GM12878 (cell line): ENCODE measurements at regions not wholly inside any gene's neighbourhood (a gene's known extent, or its start where the extent isn't known, plus 50 kb on each side); places are given as distances from the start of the nearest gene placed in this dataset.

ENCODE experiments used
- ATAC-seq: fragments of 200-7000 bp; cut with Tn5 transposase; 3 replicates; pipeline ENCODE4 v1.9.1; 2020; ENCODE audit warnings: mild to moderate bottlenecking, moderate library complexity
- BruUV-seq: library from RNA; stranded (reverse); fragments of 400-500 nt; replicated peaks from 2 replicates; lab custom pipeline; 2021; lab: Mats Ljungman, UMichigan
- CTCF ChIA-PET: fragments of 300-600 bp; sonication (Branson Sonifier 250); formaldehyde crosslinking; extraction: SDS; loops from one replicate; lab custom pipeline; 2021; ENCODE audit warnings: inconsistent platforms; lab: Yijun Ruan, JAX
- POLR2A ChIA-PET: fragments of 350-600 bp; formaldehyde crosslinking; extraction: SDS; loops from one replicate; lab custom pipeline; 2021; ENCODE audit warnings: inconsistent platforms; lab: Charles Lee
- RAD21 ChIA-PET: fragments of 300-600 bp; sonication (Branson Sonifier 250); formaldehyde crosslinking; loops from one replicate; lab custom pipeline; 2023; ENCODE audit warnings: antibody characterized with exemption; ENCODE audit not compliant: unreplicated experiment; lab: Charles Lee
- SMC1A ChIA-PET: fragments of 300-600 bp; sonication (Branson Sonifier 250); formaldehyde crosslinking; loops from one replicate; lab custom pipeline; 2023; ENCODE audit not compliant: unreplicated experiment, uncharacterized antibody; lab: Charles Lee
- DNase-seq: peaks from one replicate; pipeline ENCODE4 v3.0.0-alpha.2; 2011; ENCODE audit warnings: low read depth, low spot score
- FAIRE-seq: peaks from 3 replicates; lab custom pipeline; 2011; peaks lifted over from hg19 to GRCh38; lab: Jason Lieb, UNC
- H2AFZ ChIP-seq: 2 replicates; pipeline ENCODE4 v1.6.0; 2011; ENCODE audit warnings: low read depth, low read length, control low read depth; ENCODE audit not compliant: control insufficient read depth
- H3K27ac ChIP-seq: 2 replicates; pipeline ENCODE4 v1.5.1; 2011; ENCODE audit warnings: control low read depth; ENCODE audit not compliant: control insufficient read depth, insufficient read depth
- H3K27me3 ChIP-seq, 2 experiments: replicated peaks in 1 of 2; 2 replicates each; pipeline versions ENCODE4 v1.6.0 to v1.6.1; 2011; ENCODE audit warnings: low read length in 1 of 2; ENCODE audit not compliant: control insufficient read depth in 2 of 2, insufficient read depth in 2 of 2
- H3K36me3 ChIP-seq, 2 experiments: 2 replicates each; pipeline ENCODE4 v1.5.1; 2011; ENCODE audit warnings: low read length in 1 of 2; ENCODE audit not compliant: control insufficient read depth in 2 of 2, insufficient read depth in 2 of 2
- H3K4me1 ChIP-seq: 2 replicates; pipeline ENCODE4 v1.6.1; 2011; ENCODE audit warnings: mild to moderate bottlenecking, low read length, moderate library complexity, mixed read lengths; ENCODE audit not compliant: control insufficient read depth, insufficient read depth
- H3K4me2 ChIP-seq: 2 replicates; pipeline ENCODE4 v1.6.0; 2011; ENCODE audit warnings: control low read depth; ENCODE audit not compliant: control insufficient read depth, insufficient read depth
- H3K4me3 ChIP-seq: fragments of 200-600 bp; sonication (generic); 2 replicates; pipeline ENCODE4 v1.5.1; 2016
- H3K79me2 ChIP-seq: 2 replicates; pipeline ENCODE4 v1.6.0; 2011; ENCODE audit warnings: low read length; ENCODE audit not compliant: control insufficient read depth, insufficient read depth
- H3K9ac ChIP-seq: 2 replicates; pipeline ENCODE4 v1.8.0; 2011; ENCODE audit warnings: low read length, control low read depth, mixed read lengths; ENCODE audit not compliant: control insufficient read depth, insufficient read depth
- H3K9me3 ChIP-seq: replicated peaks from 3 replicates; pipeline ENCODE4 v1.5.1; 2011; ENCODE audit warnings: mild to moderate bottlenecking, low read length; ENCODE audit not compliant: control insufficient read depth, insufficient read depth
- H4K20me1 ChIP-seq: 2 replicates; pipeline ENCODE4 v1.6.0; 2011; ENCODE audit not compliant: control insufficient read depth, insufficient read depth
- ASH2L ChIP-seq: fragments of 300-600, 200-600 bp; sonication (generic); IDR thresholded peaks from 2 replicates; pipeline ENCODE4 v1.6.1; 2017; ENCODE audit warnings: low read depth, mild to moderate bottlenecking, borderline replicate concordance
- CBX5 ChIP-seq: sonication (generic); IDR thresholded peaks from 2 replicates; pipeline ENCODE4 v1.6.1; 2016; ENCODE audit warnings: low read depth, moderate library complexity, mild to moderate bottlenecking, inconsistent platforms
- CHD1 ChIP-seq: IDR thresholded peaks from 2 replicates; pipeline ENCODE4 v1.6.1; 2012; ENCODE audit warnings: low read depth, low read length, improper control_type of control experiment
- HDAC2 ChIP-seq: fragments of 200-600 bp; sonication (generic); IDR thresholded peaks from 2 replicates; pipeline ENCODE4 v1.6.1; 2017
- IKZF1 ChIP-seq: fragments of 450-650 bp; conservative IDR thresholded peaks from 2 replicates; pipeline ENCODE4 v1.6.1; 2017; ENCODE audit warnings: antibody characterized with exemption, mild to moderate bottlenecking
- PBX3 ChIP-seq: IDR thresholded peaks from 2 replicates; pipeline ENCODE4 v1.6.1; 2011; ENCODE audit warnings: mild to moderate bottlenecking, low read depth, low read length, moderate library complexity; ENCODE audit not compliant: insufficient replicate concordance
- POU2F2 ChIP-seq: IDR thresholded peaks from 3 replicates; pipeline ENCODE4 v1.6.1; 2011; ENCODE audit warnings: low read depth, mild to moderate bottlenecking, low read length, borderline replicate concordance
- RBBP5 ChIP-seq: fragments of 200-600 bp; sonication (generic); conservative IDR thresholded peaks from 2 replicates; pipeline ENCODE4 v1.6.1; 2016
- TBL1XR1 ChIP-seq: IDR thresholded peaks from 2 replicates; pipeline ENCODE4 v1.6.1; 2012; ENCODE audit warnings: low read depth, low read length, improper control_type of control experiment
- ZNF274 ChIP-seq: IDR thresholded peaks from one replicate; pipeline ENCODE4 v1.8.0; 2011; ENCODE audit not compliant: insufficient read length, insufficient read depth
- ZNF384 ChIP-seq: IDR thresholded peaks from 2 replicates; pipeline ENCODE4 v1.6.1; 2012; ENCODE audit warnings: low read depth, mild to moderate bottlenecking, low read length, improper control_type of control experiment, borderline replicate concordance
- WGBS: methylation state at CpG from one replicate; pipeline ENCODE4 v1.1.6; 2016; ENCODE audit warnings: low lambda C conversion rate; ENCODE audit not compliant: insufficient replicate concordance, insufficient coverage; ENCODE audit errors: missing lambda C conversion rate; 5-methylcytosine and 5-hydroxymethylcytosine counted together
- in situ Hi-C: fragments of 300-500 bp; cut with MboI; formaldehyde crosslinking; loops from 9 replicates; pipeline ENCODE4 v1.14.3; 2018; ENCODE audit warnings: mixed read lengths
- intact Hi-C: fragments of 100-400 bp; cut with micrococcal nuclease; formaldehyde crosslinking; loops from one replicate; pipeline ENCODE4 v1.14.2; 2022; ENCODE audit not compliant: unreplicated experiment

GRCh38 chr17:72380120-72380519 lies 259.3 kb downstream of the SOX9 start:
- WGBS: 76% methylated on average over 6 of the region's 6 CpGs
- TF ChIP-seq ZNF274: no peak
- no peak for TF ChIP-seq ASH2L
- no peak for TF ChIP-seq HDAC2
- no peak for DNase-seq
- no peak overlapping the region for H3K4me2 ChIP-seq
- H3K79me2 ChIP-seq: no peaks in the 10 kb centered on the region
- peaks cover 3% of the 10 kb centered on the region; the same call in 1 of the 2 replicates for H3K4me1 ChIP-seq
- no TSS peak for BruUV-seq
- no peak overlapping the region for H3K9ac ChIP-seq
- no peak for ATAC-seq
- ChIA-PET SMC1A (interaction anchor here (0.8 to 1.3 kb wide), 4 partner anchors 10 to 149 kb away, joined by 3 to 4 read pairs (median 4); no protein-coding TSS in a partner anchor), CTCF (interaction anchor here (1.5 kb wide), 1 partner anchor 9 kb away, joined by 4 read pairs; no protein-coding TSS in a partner anchor), POLR2A (interaction anchor here (0.9 kb wide), 1 partner anchor 9 kb away, joined by 7 read pairs; no protein-coding TSS in a partner anchor), RAD21 (no interaction called here)
- H3K9me3 ChIP-seq: no peaks in the 10 kb centered on the region
- in situ Hi-C loops: loop anchor here (25.0 kb wide), 2 partner anchors 1618 to 1743 kb away; no protein-coding TSS in a partner anchor
- H3K36me3 ChIP-seq: no peaks in the 10 kb centered on the region
- intact Hi-C loops: no loop called here
- H3K4me3 ChIP-seq: no peak overlapping the region
- no peaks in the 10 kb centered on the region for H3K27me3 ChIP-seq
- no peak overlapping the region for H3K27ac ChIP-seq
- no peaks in the 10 kb centered on the region for H4K20me1 ChIP-seq
- H2AFZ ChIP-seq: no peak overlapping the region
- peak; percentile 31 for FAIRE-seq

GRCh38 chr17:72380737-72381136 lies 259.9 kb downstream of the SOX9 start:
- SMC1A ChIA-PET: interaction anchor here (0.9 to 1.3 kb wide), 4 partner anchors 11 to 40 kb away, joined by 3 to 4 read pairs (median 4); no protein-coding TSS in a partner anchor
- in situ Hi-C loops: loop anchor here (25.0 kb wide), 2 partner anchors 1618 to 1743 kb away; no protein-coding TSS in a partner anchor
- no peak overlapping the region for H3K27ac ChIP-seq
- H3K9me3 ChIP-seq: no peaks in the 10 kb centered on the region
- BruUV-seq: no TSS peak
- ATAC-seq: peak; percentile 84
- H3K4me1 ChIP-seq: peaks cover 3% of the 10 kb centered on the region; the same call in 1 of the 2 replicates
- H4K20me1 ChIP-seq: no peaks in the 10 kb centered on the region
- no peak overlapping the region for H3K4me2 ChIP-seq
- H3K27me3 ChIP-seq: no peaks in the 10 kb centered on the region
- POLR2A ChIA-PET: interaction anchor here (0.6 to 0.7 kb wide), 2 partner anchors 142 to 791 kb away, joined by 3 to 4 read pairs; no protein-coding TSS in a partner anchor
- RAD21 ChIA-PET: no interaction called here
- H3K79me2 ChIP-seq: no peaks in the 10 kb centered on the region
- CTCF ChIA-PET: interaction anchor here (0.6 to 1.5 kb wide), 4 partner anchors 9 to 884 kb away, joined by 3 to 5 read pairs (median 4); no protein-coding TSS in a partner anchor
- FAIRE-seq: no peak
- no peak overlapping the region for H3K9ac ChIP-seq
- 0% methylated on average over 1 of the region's 1 CpG for WGBS
- TF ChIP-seq POU2F2: no peak
- TF ChIP-seq ZNF384: no peak
- no peak for TF ChIP-seq IKZF1
- no peak for TF ChIP-seq RBBP5
- no peak for TF ChIP-seq CBX5
- no peak for TF ChIP-seq CHD1
- TF ChIP-seq PBX3: no peak
- TF ChIP-seq TBL1XR1: no peak
- DNase-seq: no peak
- H2AFZ ChIP-seq: no peak overlapping the region
- intact Hi-C loops: no loop called here
- H3K4me3 ChIP-seq: no peak overlapping the region
- H3K36me3 ChIP-seq: no peaks in the 10 kb centered on the region
